Fibroblast of mammary gland (primary cell): ENCODE measurements at regions not wholly inside any gene's neighbourhood (a gene's known extent, or its start where the extent isn't known, plus 50 kb on each side); places are given as distances from the start of the nearest gene placed in this dataset.
"Not testable (repeated sequence)": the region's sequence is repeated elsewhere in the genome, so short reads cannot be mapped to it uniquely, and the experiment has no call there.

Source experiments
- DNase-seq: peaks from one replicate; pipeline ENCODE4 v3.0.0-alpha.2; 2010; ENCODE audit warnings: low read depth
- H3K4me3 ChIP-seq: 2 replicates; pipeline ENCODE4 v1.5.1; 2011; ENCODE audit warnings: low read depth, mild to moderate bottlenecking, low read length, moderate library complexity; ENCODE audit not compliant: control insufficient read depth
- CTCF ChIP-seq: conservative IDR thresholded peaks from 2 replicates; pipeline ENCODE4 v1.5.1; 2011; ENCODE audit warnings: low read depth, low read length, inconsistent platforms; ENCODE audit not compliant: control insufficient read depth, insufficient read depth

GRCh38 chr10:46175831-46176230, 111.0 kb upstream of the ANTXRL start:
- no peak for TF ChIP-seq CTCF
- H3K4me3 ChIP-seq, result no peak overlapping the region
- DNase-seq, result no peak

- not testable (repeated sequence) for DNase-seq, H3K4me3 ChIP-seq
These were observed 99.4 kb upstream of the ANTXRL start for GRCh38 chr10:46187431-46187830.

GRCh38 chr10:46197050-46197449, 89.7 kb upstream of the ANTXRL start:
- no peak overlapping the region for H3K4me3 ChIP-seq
- no peak for DNase-seq
- TF ChIP-seq CTCF, result no peak

- H3K4me3 ChIP-seq, result no peak overlapping the region
- peak; percentile 11 for DNase-seq
- no peak for TF ChIP-seq CTCF
These were observed 88.3 kb upstream of the ANTXRL start for GRCh38 chr10:46198516-46198915.

- not testable (repeated sequence) for H3K4me3 ChIP-seq, DNase-seq
These were observed 84.4 kb upstream of the ANTXRL start for GRCh38 chr10:46202405-46202804.

GRCh38 chr10:46204482-46205102, 82.2 kb upstream of the ANTXRL start:
- not testable (repeated sequence) for H3K4me3 ChIP-seq, DNase-seq

GRCh38 chr10:46210427-46210826, 76.4 kb upstream of the ANTXRL start:
- H3K4me3 ChIP-seq, DNase-seq: not testable (repeated sequence)

- DNase-seq, result no peak
- no peak overlapping the region for H3K4me3 ChIP-seq
- TF ChIP-seq CTCF, result no peak
These were observed 71.4 kb upstream of the ANTXRL start for GRCh38 chr10:46215426-46215825.

GRCh38 chr10:46216003-46216634, 70.7 kb upstream of the ANTXRL start:
- no peak for DNase-seq
- no peak for TF ChIP-seq CTCF
- H3K4me3 ChIP-seq, result no peak overlapping the region
